HG03521 (cell line): ENCODE measurements at regions not wholly inside any gene's neighbourhood (a gene's known extent, or its start where the extent isn't known, plus 50 kb on each side); places are given as distances from the start of the nearest gene placed in this dataset.

ENCODE experiments used
- ATAC-seq: cut with Tn5 transposase; IDR thresholded peaks from one replicate; pipeline ENCODE4 v1.9.1; 2021; ENCODE audit warnings: mild to moderate bottlenecking, moderate library complexity; ENCODE audit not compliant: unreplicated experiment

- no peak for ATAC-seq
Measured at GRCh38 chr2:155095613-155096012, 397.1 kb downstream of the KCNJ3 start.

GRCh38 chr2:155080373-155080772, 381.9 kb downstream of the KCNJ3 start:
- ATAC-seq, result no peak

GRCh38 chr2:155070489-155070888, 372.0 kb downstream of the KCNJ3 start:
- ATAC-seq, result no peak

- ATAC-seq, result no peak
Measured at GRCh38 chr2:155062922-155063258, 364.4 kb downstream of the KCNJ3 start.

- no peak for ATAC-seq
Measured at GRCh38 chr2:155062250-155062921, 363.9 kb downstream of the KCNJ3 start.

GRCh38 chr2:155060896-155061295, 362.4 kb downstream of the KCNJ3 start:
- no peak for ATAC-seq

GRCh38 chr2:155054712-155055111, 356.2 kb downstream of the KCNJ3 start:
- no peak for ATAC-seq

- no peak for ATAC-seq
Measured at GRCh38 chr2:155043097-155043496, 344.6 kb downstream of the KCNJ3 start.

- no peak for ATAC-seq
Measured at GRCh38 chr2:155035308-155035707, 336.8 kb downstream of the KCNJ3 start.

GRCh38 chr2:155033652-155034051, 335.2 kb downstream of the KCNJ3 start:
- no peak for ATAC-seq

- ATAC-seq, result no peak
Measured at GRCh38 chr2:155030296-155030695, 331.8 kb downstream of the KCNJ3 start.

- ATAC-seq, result no peak
Measured at GRCh38 chr2:155026651-155027174, 328.2 kb downstream of the KCNJ3 start.

- no peak for ATAC-seq
Measured at GRCh38 chr2:155023674-155024073, 325.2 kb downstream of the KCNJ3 start.

- ATAC-seq, result no peak
Measured at GRCh38 chr2:155022531-155022930, 324.0 kb downstream of the KCNJ3 start.

GRCh38 chr2:155021618-155022017, 323.1 kb downstream of the KCNJ3 start:
- no peak for ATAC-seq

GRCh38 chr2:155020246-155020645, 321.8 kb downstream of the KCNJ3 start:
- no peak for ATAC-seq

GRCh38 chr2:155010925-155011324, 312.4 kb downstream of the KCNJ3 start:
- ATAC-seq, result no peak

GRCh38 chr2:154995361-154995760, 296.9 kb downstream of the KCNJ3 start:
- ATAC-seq, result no peak

- ATAC-seq, result no peak
Measured at GRCh38 chr2:154992826-154993225, 294.3 kb downstream of the KCNJ3 start.

- ATAC-seq, result no peak
Measured at GRCh38 chr2:154978710-154979109, 280.2 kb downstream of the KCNJ3 start.

GRCh38 chr2:154978244-154978643, 279.7 kb downstream of the KCNJ3 start:
- no peak for ATAC-seq

- no peak for ATAC-seq
Measured at GRCh38 chr2:154974041-154974440, 275.5 kb downstream of the KCNJ3 start.

- no peak for ATAC-seq
Measured at GRCh38 chr2:154963511-154963910, 265.0 kb downstream of the KCNJ3 start.
